ENCODE measurements at regions not wholly inside any gene's neighbourhood (a gene's known extent, or its start where the extent isn't known, plus 50 kb on each side); places are given as distances from the start of the nearest gene placed in this dataset.

DNA sequence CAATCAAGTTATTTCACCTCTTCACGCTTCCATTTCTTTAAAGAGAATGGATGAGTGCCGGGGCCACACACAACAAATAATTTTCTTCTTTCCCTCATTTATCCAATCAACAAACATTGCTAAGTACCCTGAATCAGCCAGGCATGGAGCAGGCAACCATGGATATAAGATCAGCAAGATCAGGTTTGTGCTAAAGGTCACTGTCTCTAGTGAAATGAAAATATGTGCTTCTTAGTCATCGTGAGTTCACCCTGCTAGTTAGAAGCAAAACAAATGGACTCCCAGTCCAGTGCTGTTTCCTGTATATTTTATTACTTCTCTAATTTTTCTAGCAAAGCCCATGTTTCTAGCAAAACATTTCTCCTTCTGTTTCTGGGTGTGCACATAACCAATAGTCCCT, 629.2 kb downstream of the BNC2 start:
- no peak overlapping the region for H3K27ac ChIP-seq (ENCODE audit: low read depth in 2 of 2, low read length in 1 of 2)
- no peaks in the 10 kb centered on the region for H3K27me3 ChIP-seq (ENCODE audit: control insufficient read depth in 1 of 2, insufficient read depth in 2 of 2, low read length in 2 of 2)
- H3K4me1 ChIP-seq (ENCODE audit: control insufficient read depth in 2 of 2, insufficient read depth in 2 of 2, low read length in 1 of 2), result no peaks in the 10 kb centered on the region
- 63 to 87% methylated on average over 3 of the region's 3 CpGs for WGBS, 2 donors
- no peaks in the 10 kb centered on the region for H3K9me3 ChIP-seq (ENCODE audit: control insufficient read depth in 2 of 2, insufficient read depth in 1 of 2, low read depth in 1 of 2, low read length in 1 of 2)
- H3K4me3 ChIP-seq (ENCODE audit: low read depth in 1 of 2, low read length in 2 of 2), result no peak overlapping the region
- H3K36me3 ChIP-seq (ENCODE audit: control insufficient read depth in 2 of 2, insufficient read depth in 2 of 2, low read length in 1 of 2), result no peaks in the 10 kb centered on the region

DNA sequence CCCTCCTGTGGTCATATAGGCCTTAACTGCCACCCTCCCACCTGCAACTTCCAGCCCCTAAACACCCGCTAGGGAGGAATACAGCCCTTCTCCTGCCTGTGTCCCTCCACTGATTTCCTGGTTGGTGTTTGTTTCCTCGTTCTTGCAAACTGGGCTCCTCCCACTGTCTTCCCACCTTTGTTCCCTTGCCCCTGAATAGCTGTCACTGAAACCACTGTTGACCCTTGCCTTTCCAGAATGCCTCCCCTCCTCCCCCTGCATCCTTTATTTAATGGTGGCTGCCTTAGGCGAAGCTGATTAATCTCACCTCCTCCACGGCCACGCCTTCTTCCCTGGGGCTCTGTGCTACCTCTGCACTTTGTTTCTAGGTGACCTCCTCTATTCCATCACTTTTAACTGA, 626.7 kb downstream of the BNC2 start:
- WGBS, 2 donors, result 80 to 81% methylated on average over 5 of the region's 5 CpGs
- Histone ChIP-seq H3K9me3 (ENCODE audit: control insufficient read depth in 2 of 2, insufficient read depth in 1 of 2, low read depth in 1 of 2, low read length in 1 of 2) (no peaks in the 10 kb centered on the region), H3K27me3 (ENCODE audit: control insufficient read depth in 1 of 2, insufficient read depth in 2 of 2, low read length in 2 of 2) (no peaks in the 10 kb centered on the region), H3K4me1 (ENCODE audit: control insufficient read depth in 2 of 2, insufficient read depth in 2 of 2, low read length in 1 of 2) (peaks cover 0 to 2% of the 10 kb centered on the region in 2 donors), H3K27ac (ENCODE audit: low read depth in 2 of 2, low read length in 1 of 2) (no peak overlapping the region), H3K4me3 (ENCODE audit: low read depth in 1 of 2, low read length in 2 of 2) (no peak overlapping the region), H3K36me3 (ENCODE audit: control insufficient read depth in 2 of 2, insufficient read depth in 2 of 2, low read length in 1 of 2) (no peaks in the 10 kb centered on the region)

DNA sequence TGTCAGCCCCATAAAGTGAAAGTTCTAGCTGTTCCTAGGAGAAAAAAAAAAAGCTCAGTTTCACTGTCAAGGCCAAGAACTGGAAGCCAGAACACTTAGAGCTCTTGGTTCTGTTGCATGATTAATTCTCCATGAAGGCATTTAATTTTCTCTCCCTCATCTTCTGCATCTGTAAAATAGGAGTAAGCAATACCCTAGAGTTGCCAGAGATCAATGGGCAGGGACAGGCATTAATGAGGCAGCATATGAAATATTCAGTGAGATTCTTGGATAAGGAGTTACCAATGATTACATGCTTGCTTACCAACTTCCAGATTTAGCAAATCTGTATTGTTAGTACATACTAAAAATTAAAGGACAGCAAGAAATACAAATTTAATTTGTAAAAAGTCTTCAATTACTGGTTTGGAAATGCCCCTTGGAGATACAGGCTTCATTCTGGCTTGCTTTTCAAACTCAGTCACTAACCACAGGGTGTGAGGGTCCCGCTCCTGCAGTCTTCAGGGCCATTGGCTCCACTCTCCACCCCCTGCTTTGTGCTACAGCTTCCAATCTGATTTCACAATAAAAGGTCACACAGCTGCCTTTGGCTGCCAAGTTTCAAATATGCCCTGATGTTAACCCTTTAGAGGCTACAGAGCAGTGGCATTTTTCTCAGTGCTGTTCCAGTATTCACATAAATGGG, 624.6 kb downstream of the BNC2 start:
- H3K36me3 ChIP-seq (ENCODE audit: control insufficient read depth in 2 of 2, insufficient read depth in 2 of 2, low read length in 1 of 2), result no peaks in the 10 kb centered on the region
- no peak overlapping the region for H3K4me3 ChIP-seq (ENCODE audit: low read depth in 1 of 2, low read length in 2 of 2)
- H3K9me3 ChIP-seq (ENCODE audit: control insufficient read depth in 2 of 2, insufficient read depth in 1 of 2, low read depth in 1 of 2, low read length in 1 of 2), result no peaks in the 10 kb centered on the region
- H3K27me3 ChIP-seq (ENCODE audit: control insufficient read depth in 1 of 2, insufficient read depth in 2 of 2, low read length in 2 of 2), result no peaks in the 10 kb centered on the region
- H3K27ac ChIP-seq (ENCODE audit: low read depth in 2 of 2, low read length in 1 of 2), result no peak overlapping the region
- WGBS, 2 donors, result 56 to 62% methylated on average over 1 of the region's 1 CpG
- peaks cover 0 to 2% of the 10 kb centered on the region in 2 donors for H3K4me1 ChIP-seq (ENCODE audit: control insufficient read depth in 2 of 2, insufficient read depth in 2 of 2, low read length in 1 of 2)

DNA sequence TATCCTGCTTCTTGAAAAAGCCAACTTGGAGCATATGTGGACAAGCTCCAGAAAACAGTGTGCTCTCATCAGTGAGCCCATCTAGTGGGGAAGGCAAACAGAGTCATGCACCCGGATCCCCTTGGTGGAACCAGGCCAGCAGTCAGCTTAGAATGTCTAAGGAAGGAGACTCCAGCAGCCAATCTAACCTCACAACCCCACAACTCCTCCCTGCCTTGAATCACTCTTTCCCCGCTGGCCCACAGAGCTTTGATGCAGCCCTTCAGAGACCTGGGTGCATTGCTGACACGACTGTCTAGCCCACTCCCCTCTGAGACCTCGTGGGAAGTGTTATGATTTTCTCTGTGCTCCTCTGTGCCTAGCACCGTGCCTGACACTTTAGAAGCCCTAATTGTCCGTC, 623.7 kb downstream of the BNC2 start:
- H3K27ac ChIP-seq (ENCODE audit: low read depth in 2 of 2, low read length in 1 of 2), result no peak overlapping the region

DNA sequence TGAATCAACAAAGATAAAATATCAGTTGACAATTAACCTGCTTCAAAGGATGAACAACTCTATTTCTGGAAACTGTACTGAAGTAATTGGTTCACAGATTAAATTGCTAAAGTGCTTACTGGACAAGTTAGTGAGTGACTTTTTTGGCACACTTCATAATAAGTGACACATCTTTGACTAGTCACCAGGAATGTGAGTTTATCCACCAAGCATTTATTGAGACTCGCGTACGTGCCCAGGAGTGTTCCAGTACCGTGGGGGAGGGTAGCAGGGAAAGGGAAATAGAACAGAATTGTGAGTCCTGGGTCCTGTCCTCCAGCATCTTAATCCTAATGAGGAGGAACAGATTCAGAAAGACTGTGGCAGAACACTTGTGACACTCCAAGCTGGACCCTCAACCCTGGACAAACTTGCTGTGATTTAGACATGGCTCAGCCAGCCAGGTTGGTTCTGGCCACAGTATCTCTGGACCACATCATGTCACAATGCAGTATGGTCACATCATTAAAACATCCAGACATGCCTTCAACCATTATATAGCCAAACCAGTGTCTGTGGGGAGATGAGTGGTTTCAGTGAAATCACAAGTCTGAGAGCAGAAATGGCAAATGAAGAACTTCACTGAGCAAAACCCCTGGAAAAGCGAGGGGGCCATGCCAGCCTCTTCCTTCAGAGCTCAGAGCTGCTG, 623.1 kb downstream of the BNC2 start:
- Histone ChIP-seq H3K9me3 (ENCODE audit: control insufficient read depth in 2 of 2, insufficient read depth in 1 of 2, low read depth in 1 of 2, low read length in 1 of 2) (no peaks in the 10 kb centered on the region), H3K27ac (ENCODE audit: low read depth in 2 of 2, low read length in 1 of 2) (no peak overlapping the region), H3K4me1 (ENCODE audit: control insufficient read depth in 2 of 2, insufficient read depth in 2 of 2, low read length in 1 of 2) (peaks cover 0 to 2% of the 10 kb centered on the region in 2 donors)

More for the DNA sequence above, 623.7 kb downstream of the BNC2 start:
- Histone ChIP-seq H3K4me3 (ENCODE audit: low read depth in 1 of 2, low read length in 2 of 2) (no peak overlapping the region), H3K9me3 (ENCODE audit: control insufficient read depth in 2 of 2, insufficient read depth in 1 of 2, low read depth in 1 of 2, low read length in 1 of 2) (no peaks in the 10 kb centered on the region), H3K4me1 (ENCODE audit: control insufficient read depth in 2 of 2, insufficient read depth in 2 of 2, low read length in 1 of 2) (peaks cover 0 to 2% of the 10 kb centered on the region in 2 donors), H3K36me3 (ENCODE audit: control insufficient read depth in 2 of 2, insufficient read depth in 2 of 2, low read length in 1 of 2) (no peaks in the 10 kb centered on the region), H3K27me3 (ENCODE audit: control insufficient read depth in 1 of 2, insufficient read depth in 2 of 2, low read length in 2 of 2) (no peaks in the 10 kb centered on the region)
- whole genome bisulfite sequencing, 2 donors, result 60 to 77% methylated on average over 6 of the region's 6 CpGs

DNA sequence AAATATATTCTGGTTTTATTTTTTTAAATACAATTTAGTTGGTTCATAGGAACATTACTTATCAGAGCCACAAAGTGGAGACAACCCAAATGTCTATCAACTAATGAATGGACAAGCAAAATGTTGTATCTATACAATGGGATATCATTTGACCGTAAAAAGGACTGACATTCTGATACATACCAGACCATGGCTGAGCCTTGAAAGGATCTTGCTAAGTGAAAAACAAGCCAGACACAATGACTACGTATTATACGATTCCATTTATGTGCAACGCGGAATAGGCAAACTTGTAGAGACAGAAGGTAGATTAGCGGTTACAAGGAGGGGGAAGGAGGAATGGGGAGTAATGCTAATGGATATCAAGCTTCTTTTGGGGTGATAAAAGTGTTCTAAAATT, 621.6 kb downstream of the BNC2 start:
- no peak overlapping the region for H3K4me3 ChIP-seq (ENCODE audit: low read depth in 1 of 2, low read length in 2 of 2)
- 96 to 99% methylated on average over 6 of the region's 6 CpGs for WGBS, 2 donors

More for the DNA sequence above, 623.1 kb downstream of the BNC2 start:
- Histone ChIP-seq H3K36me3 (ENCODE audit: control insufficient read depth in 2 of 2, insufficient read depth in 2 of 2, low read length in 1 of 2) (no peaks in the 10 kb centered on the region), H3K27me3 (ENCODE audit: control insufficient read depth in 1 of 2, insufficient read depth in 2 of 2, low read length in 2 of 2) (no peaks in the 10 kb centered on the region), H3K4me3 (ENCODE audit: low read depth in 1 of 2, low read length in 2 of 2) (no peak overlapping the region)
- 68 to 74% methylated on average over 5 of the region's 5 CpGs for WGBS, 2 donors

DNA sequence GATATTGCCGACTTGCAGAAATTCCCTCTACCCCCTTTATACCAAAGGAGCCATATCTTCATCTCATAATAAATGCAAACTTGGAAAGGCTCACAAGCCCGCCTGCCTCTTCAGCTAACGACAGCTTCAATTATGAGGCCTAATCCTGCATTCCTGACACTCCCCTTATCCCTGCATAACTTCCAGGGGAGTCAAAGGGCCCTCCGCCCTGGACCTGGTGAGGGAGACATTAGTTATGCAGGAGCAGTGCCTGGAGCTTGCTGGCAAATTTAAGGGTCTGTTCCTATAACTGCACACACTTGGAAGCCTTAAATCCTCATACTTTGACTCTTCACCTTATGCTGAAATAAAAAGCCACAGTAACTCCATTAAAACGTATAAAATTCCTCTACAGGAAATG, 617.9 kb downstream of the BNC2 start:
- H3K4me3 ChIP-seq (ENCODE audit: low read depth in 1 of 2, low read length in 2 of 2), result no peak overlapping the region
- H3K27ac ChIP-seq (ENCODE audit: low read depth in 2 of 2, low read length in 1 of 2), result no peak overlapping the region
- WGBS, 2 donors, result 58 to 66% methylated on average over 5 of the region's 5 CpGs
- no peaks in the 10 kb centered on the region for H3K9me3 ChIP-seq (ENCODE audit: control insufficient read depth in 2 of 2, insufficient read depth in 1 of 2, low read depth in 1 of 2, low read length in 1 of 2)
- no peaks in the 10 kb centered on the region for H3K4me1 ChIP-seq (ENCODE audit: control insufficient read depth in 2 of 2, insufficient read depth in 2 of 2, low read length in 1 of 2)
- no peaks in the 10 kb centered on the region for H3K36me3 ChIP-seq (ENCODE audit: control insufficient read depth in 2 of 2, insufficient read depth in 2 of 2, low read length in 1 of 2)
- no peaks in the 10 kb centered on the region for H3K27me3 ChIP-seq (ENCODE audit: control insufficient read depth in 1 of 2, insufficient read depth in 2 of 2, low read length in 2 of 2)

More for the DNA sequence above, 621.6 kb downstream of the BNC2 start:
- H3K27me3 ChIP-seq (ENCODE audit: control insufficient read depth in 1 of 2, insufficient read depth in 2 of 2, low read length in 2 of 2), result no peaks in the 10 kb centered on the region
- peaks cover 0 to 2% of the 10 kb centered on the region in 2 donors for H3K4me1 ChIP-seq (ENCODE audit: control insufficient read depth in 2 of 2, insufficient read depth in 2 of 2, low read length in 1 of 2)
- H3K36me3 ChIP-seq (ENCODE audit: control insufficient read depth in 2 of 2, insufficient read depth in 2 of 2, low read length in 1 of 2), result no peaks in the 10 kb centered on the region
- H3K27ac ChIP-seq (ENCODE audit: low read depth in 2 of 2, low read length in 1 of 2), result no peak overlapping the region
- H3K9me3 ChIP-seq (ENCODE audit: control insufficient read depth in 2 of 2, insufficient read depth in 1 of 2, low read depth in 1 of 2, low read length in 1 of 2), result no peaks in the 10 kb centered on the region

DNA sequence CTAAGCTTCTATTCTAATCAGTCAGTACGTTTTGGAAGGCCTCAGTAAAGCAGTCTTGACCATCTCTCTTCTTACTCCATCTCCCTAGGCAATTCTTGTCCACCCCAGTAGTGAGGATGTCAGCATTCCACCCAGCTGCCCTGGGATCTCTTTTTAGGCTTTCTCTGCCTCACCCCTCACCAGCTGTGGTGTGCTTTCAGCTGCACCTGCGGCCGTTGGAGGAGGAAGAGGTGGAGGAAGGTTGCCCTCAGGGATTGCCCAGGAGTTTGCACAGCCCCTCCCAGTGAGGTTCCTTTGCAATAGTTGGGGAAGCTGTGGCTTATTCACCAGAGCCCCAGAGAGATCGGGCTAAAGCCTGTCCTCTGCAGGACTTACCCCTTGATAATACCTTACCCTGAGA, 615.8 kb downstream of the BNC2 start:
- WGBS, 2 donors, result 72 to 73% methylated on average over 4 of the region's 4 CpGs
- Histone ChIP-seq H3K36me3 (ENCODE audit: control insufficient read depth in 2 of 2, insufficient read depth in 2 of 2, low read length in 1 of 2) (no peaks in the 10 kb centered on the region), H3K4me3 (ENCODE audit: low read depth in 1 of 2, low read length in 2 of 2) (no peak overlapping the region), H3K27ac (ENCODE audit: low read depth in 2 of 2, low read length in 1 of 2) (no peak overlapping the region), H3K27me3 (ENCODE audit: control insufficient read depth in 1 of 2, insufficient read depth in 2 of 2, low read length in 2 of 2) (no peaks in the 10 kb centered on the region), H3K4me1 (ENCODE audit: control insufficient read depth in 2 of 2, insufficient read depth in 2 of 2, low read length in 1 of 2) (no peaks in the 10 kb centered on the region), H3K9me3 (ENCODE audit: control insufficient read depth in 2 of 2, insufficient read depth in 1 of 2, low read depth in 1 of 2, low read length in 1 of 2) (no peaks in the 10 kb centered on the region)

DNA sequence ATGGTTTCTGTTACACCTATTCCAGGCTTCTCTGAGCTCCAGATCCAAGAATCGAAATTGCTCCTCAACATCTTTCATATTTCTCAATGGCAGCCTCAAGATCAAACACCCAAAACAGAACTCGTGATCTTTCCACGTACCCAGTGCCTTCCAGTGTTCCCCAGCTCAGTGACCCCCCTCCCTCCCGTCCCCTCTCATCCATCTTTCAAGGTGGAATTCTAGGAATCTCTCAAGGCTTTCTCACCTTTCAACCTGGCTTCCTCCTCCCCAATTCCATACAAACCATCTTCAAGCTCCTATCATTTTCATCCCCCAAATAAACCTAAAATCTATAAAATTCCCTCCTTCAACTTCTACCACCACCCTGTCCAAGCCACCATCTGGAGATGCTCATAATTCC, 615.3 kb downstream of the BNC2 start:
- H3K4me1 ChIP-seq (ENCODE audit: control insufficient read depth in 2 of 2, insufficient read depth in 2 of 2, low read length in 1 of 2), result no peaks in the 10 kb centered on the region
- H3K4me3 ChIP-seq (ENCODE audit: low read depth in 1 of 2, low read length in 2 of 2), result no peak overlapping the region
- WGBS, 2 donors, result 76 to 86% methylated on average over 4 of the region's 4 CpGs
- no peaks in the 10 kb centered on the region for H3K27me3 ChIP-seq (ENCODE audit: control insufficient read depth in 1 of 2, insufficient read depth in 2 of 2, low read length in 2 of 2)
- H3K36me3 ChIP-seq (ENCODE audit: control insufficient read depth in 2 of 2, insufficient read depth in 2 of 2, low read length in 1 of 2), result no peaks in the 10 kb centered on the region
- H3K27ac ChIP-seq (ENCODE audit: low read depth in 2 of 2, low read length in 1 of 2), result no peak overlapping the region
- no peaks in the 10 kb centered on the region for H3K9me3 ChIP-seq (ENCODE audit: control insufficient read depth in 2 of 2, insufficient read depth in 1 of 2, low read depth in 1 of 2, low read length in 1 of 2)

DNA sequence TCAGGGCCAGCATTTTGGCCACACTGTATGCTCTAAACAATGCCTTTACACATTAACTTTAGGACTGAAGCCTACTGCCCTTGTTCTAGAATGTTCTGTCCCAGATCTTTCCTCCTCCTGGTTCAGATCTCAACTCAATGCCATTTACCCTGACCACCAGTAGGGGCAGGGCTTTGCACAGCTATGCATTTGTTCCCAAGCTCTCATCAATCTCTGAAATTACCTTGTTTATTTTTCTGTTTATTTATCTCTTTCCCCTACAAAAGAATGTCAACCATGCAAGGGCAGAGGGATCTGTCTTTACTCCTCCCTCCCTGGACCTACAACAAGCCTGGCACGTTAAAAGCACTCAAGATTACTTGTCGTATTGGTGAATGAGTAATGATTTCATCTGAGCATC, 612.9 kb downstream of the BNC2 start:
- WGBS, 2 donors, result 71 to 81% methylated on average over 2 of the region's 2 CpGs
- no peaks in the 10 kb centered on the region for H3K36me3 ChIP-seq (ENCODE audit: control insufficient read depth in 2 of 2, insufficient read depth in 2 of 2, low read length in 1 of 2)
- no peaks in the 10 kb centered on the region for H3K4me1 ChIP-seq (ENCODE audit: control insufficient read depth in 2 of 2, insufficient read depth in 2 of 2, low read length in 1 of 2)
- H3K27ac ChIP-seq (ENCODE audit: low read depth in 2 of 2, low read length in 1 of 2), result no peak overlapping the region
- no peak overlapping the region for H3K4me3 ChIP-seq (ENCODE audit: low read depth in 1 of 2, low read length in 2 of 2)
- H3K9me3 ChIP-seq (ENCODE audit: control insufficient read depth in 2 of 2, insufficient read depth in 1 of 2, low read depth in 1 of 2, low read length in 1 of 2), result no peaks in the 10 kb centered on the region
- H3K27me3 ChIP-seq (ENCODE audit: control insufficient read depth in 1 of 2, insufficient read depth in 2 of 2, low read length in 2 of 2), result no peaks in the 10 kb centered on the region
